Activated T-cell treated with anti-CD3 and anti-CD28 coated beads for 1 hour (primary cell): ENCODE measurements at regions not wholly inside any gene's neighbourhood (a gene's known extent, or its start where the extent isn't known, plus 50 kb on each side); places are given as distances from the start of the nearest gene placed in this dataset.

Experiments used
- DNase-seq: peaks from one replicate; pipeline ENCODE4 v3.0.0-alpha.2; 2020; ENCODE audit warnings: low read depth

DNA sequence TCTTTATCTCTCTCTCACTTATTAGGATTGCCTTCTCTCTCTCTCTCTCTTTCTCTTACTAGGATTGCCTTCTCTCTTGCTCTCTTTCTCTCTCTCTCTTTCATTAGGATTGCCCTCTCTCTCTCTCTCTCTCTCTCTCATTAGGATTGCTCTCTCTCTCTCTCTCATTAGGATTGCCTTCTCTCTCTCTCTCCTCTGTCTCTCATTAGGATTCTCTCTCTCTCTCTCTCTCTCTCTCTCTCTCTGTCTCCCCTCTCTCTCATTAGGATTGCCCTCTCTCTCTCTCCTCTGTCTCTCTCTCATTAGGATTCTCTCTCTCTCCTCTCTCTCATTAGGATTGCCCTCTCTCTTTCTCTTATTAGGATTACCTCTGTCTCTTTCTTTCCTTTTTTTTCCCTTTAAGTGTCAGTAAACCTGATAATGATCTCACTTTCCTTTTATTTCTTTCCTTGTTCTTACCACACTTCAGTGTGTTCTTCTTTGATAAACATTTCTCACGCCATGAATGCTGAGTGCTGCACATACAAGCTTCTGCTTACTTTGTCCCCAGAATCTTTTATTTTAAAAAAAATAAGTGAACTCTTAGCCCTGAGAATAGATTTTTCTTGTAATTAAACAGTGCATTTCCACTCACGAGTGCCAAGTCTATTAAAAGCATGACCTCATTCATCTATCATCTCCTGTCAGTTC is 243.4 kb upstream of the TBC1D5 start:
- DNase-seq = no peak

DNA sequence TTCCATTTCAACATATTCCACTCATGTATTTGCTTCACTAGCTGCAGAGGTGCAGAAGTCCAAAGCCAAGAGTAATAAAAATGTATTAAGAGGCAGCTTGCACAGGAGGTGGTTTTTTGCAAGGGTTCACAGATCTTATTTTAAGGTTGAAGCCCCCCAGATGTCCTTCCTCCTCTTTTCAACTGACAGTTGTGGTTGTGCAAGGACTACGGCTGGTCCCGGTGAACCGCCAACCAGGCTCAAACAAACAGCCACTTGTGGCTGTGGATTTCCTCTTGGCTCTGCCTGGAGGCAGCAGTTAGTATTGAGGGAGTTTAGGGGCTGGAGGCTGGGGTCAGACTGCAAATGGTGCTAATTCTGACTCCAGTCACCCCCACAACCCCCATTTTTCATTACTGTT is 240.7 kb upstream of the TBC1D5 start:
- no peak for DNase-seq

DNA sequence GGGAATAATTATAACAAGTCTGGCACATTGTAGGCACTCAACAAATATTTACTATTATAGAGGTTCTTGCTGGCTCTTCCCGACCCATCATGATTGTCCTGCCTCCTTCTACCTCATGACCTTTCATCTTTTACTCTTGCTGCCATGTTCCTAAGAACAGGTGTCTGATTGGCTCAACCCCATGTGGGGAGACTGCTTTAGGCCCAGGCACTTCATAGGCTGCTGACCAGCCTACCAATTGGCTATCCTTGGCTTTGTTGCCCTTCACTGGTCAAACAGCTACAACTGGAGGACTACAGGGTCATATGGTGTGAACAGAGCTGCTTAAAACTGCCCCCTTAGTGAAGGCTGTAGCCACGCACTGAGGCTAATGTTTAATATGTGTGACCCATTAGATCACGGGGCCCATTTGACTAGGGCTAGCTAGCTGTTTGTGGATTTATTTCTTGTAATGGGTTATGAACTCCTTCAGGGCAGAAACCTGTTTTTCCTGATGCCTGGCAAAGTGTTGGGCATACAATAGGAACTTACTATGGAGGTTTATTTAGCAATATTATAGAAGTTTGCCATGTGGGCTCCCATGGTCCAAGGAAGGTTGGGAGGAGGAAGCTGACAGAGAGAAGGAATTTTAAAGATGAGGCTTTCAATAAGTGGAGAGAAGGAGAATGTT is 239.9 kb upstream of the TBC1D5 start:
- no peak for DNase-seq

DNA sequence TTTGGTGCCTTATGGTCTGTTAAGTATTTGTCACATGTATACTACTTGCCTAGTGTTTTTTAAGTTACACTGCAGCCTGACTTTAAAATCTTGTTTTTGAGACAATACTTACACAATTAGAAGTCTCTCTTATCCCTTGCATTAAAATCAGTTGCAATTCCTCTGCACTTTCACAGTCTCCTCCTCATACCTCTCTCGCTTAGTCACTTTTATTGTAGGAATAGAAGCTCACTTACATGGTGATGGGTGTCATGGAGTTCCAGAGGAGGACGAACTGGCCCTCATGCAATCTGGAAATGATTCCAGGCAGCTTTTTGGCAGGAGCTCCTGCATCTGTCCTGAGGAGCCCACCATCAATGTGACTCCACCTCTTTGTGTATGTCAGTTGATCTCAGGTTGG is 238.4 kb upstream of the TBC1D5 start:
- DNase-seq = no peak

DNA sequence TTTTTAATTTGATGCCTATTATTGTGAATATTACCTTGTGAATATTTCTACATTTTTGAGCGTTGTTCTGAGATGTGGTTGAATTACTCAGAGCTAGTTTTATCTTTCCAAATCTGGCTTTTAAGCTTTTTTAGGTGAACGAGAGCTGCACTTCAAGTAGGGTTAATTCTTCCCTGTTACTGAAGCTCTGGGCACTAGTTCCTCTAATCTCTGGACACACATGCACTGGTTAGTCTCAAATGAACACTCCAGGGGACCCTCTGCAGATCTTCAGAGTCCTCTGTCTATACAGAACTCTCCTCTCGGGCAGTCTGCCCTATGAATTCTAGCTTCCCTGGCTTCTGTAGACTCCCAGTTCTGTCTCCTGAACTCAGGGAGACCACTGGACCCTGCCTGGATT is 237.5 kb upstream of the TBC1D5 start:
- DNase-seq = no peak

DNA sequence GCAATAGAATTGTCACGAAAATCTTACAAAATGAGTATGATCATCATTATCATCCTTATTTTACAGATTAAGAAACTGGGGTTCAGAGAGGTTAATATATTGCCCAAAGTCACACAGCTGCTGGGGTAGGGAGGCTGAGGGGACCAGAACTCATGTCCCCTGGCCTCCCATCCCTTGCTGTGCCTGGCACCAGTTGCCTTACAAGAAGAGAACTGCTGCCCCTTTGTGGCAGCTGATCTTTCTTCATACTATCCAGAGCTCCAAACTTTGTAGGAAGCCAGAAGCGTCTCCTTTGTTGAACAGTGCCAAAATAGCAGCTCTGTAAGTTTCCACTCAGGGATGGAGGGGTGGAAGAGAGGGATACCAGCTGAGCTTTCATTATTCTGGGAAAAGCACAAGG is 236.8 kb upstream of the TBC1D5 start:
- no peak for DNase-seq

DNA sequence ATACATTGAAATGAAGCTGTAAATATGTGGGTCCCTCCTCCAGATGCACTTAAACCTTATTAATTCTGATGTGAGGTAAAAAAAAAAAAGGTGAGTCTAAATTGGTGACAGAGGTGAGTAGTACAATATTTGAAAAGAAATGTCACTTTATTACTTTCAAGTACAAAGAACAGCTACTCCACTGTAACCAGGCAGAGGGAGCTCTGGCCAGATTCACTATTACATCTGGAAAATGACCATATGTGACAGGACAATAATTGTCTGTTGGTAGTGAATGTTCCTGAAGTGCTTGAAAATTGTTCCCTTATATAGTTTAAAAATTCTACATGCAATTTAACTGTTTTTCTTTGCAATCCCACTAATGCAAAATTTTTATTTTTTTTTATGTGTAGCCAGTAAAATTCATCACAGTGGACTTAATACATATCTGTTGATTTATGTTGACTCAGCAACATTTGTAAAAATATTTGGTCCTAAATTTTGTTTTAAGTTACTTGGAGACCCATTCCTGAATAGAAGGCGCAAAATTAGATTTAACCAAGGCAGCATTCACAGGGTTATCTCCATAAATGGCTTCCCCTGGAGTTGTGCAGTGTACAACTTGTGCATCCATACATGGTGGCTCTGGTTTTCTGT is 231.9 kb upstream of the TBC1D5 start:
- DNase-seq = no peak

DNA sequence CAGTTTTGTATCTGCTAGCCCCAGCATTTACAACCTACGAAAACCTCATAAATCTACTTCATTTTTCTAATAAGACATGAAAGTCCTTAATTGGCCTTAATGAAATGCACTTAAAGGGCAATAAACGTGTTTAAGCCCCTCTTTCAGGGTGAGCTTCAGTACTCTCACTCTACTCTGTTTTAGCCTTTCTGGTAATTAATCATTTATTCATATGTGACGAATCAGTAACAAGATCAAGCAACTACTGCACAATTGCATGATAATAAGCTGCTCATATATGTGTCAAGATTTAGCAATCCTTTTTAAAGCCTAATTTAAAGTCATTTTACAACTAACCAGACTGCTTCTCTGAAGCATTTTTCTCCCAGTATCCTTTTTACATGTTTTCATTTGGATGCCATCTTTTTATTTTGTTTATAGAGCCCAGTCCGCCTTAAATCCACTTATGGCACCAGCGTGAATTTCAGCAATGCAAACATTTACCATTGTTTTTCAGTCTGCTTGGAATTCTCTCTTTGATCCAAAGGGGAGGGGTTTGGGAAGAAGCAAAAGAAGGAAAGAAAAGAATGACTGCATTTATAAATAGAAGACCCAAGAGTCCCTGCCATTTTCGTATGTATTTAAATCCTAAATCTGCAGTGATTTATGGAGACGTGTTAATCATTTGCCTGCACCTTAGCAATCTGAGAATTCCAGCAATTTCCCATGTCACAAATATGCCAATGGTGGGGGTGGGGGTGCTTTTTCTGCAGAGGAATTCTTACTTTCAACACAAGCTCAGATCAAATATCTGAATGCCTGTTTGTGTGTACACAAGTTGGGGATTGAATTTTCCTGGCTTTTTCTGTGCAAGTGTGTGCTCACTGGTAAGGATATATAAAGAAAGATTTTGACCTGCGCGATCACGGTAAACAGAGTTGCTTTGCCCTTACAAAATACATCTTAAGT is 230.8 kb upstream of the TBC1D5 start:
- DNase-seq = no peak

DNA sequence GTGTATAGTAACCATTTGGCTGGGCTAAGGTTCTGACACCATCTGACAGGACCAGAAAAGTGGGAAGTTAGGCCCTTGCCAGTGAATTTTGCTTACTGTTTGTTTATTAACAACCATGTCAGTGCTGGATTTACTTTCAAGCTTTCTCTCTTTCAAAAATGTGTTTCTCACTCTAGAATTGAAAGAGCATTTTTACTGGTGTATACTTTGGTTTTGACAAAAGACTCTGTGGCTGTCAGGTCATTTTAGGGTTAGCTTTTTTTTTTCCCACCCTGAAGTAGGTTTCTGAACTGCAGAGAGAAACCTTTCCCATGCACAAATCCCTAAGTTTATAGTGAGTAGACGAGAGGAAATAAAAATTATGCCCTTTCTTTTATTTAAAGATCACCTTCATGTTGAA is 230.0 kb upstream of the TBC1D5 start:
- DNase-seq = no peak

DNA sequence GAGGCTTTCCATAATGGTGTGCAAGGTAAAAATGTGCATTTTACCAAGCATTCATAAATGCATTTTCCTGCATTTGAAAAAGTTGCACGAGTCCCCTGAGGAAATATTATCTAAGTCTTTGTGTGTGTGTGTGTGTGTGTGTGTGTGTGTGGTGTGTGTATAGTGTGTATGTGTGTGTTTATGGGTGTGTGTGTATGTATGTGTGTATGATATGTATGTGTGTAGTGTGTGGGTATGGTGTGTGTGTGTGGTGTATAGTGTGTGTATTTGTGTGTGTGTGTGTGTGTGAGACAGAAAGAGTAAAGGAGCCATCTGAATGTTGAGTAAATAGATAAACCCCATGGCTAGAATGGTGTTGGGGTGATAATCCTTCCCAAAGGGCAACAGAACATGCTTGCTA is 229.6 kb upstream of the TBC1D5 start:
- DNase-seq = no peak

DNA sequence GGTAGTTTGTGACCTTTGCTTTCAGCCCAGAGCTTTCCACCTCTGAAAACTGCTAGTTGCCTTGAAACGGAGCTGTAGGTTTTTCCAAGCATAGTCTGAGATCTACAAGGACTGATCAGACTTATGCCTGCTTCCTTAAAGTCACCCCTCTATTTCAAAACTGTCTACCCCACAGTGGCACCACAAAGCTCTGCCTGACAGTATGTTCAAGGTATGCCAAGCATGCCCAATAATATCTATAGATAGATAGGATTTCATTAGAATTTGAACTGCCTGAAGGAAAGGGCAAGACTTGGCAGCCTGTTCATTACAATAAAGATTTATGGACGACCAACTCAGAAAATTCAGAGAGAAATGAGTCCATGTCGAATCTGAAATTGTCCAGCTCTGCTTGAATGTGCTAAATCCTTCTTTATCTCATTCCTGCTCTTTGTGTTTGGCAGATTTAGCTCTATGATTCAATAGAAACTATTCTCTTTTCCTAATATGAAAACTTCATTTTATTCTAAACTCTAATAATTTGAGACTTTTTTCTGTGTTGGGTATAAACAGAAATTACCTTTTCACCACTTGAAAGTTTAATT is 227.6 kb upstream of the TBC1D5 start:
- no peak for DNase-seq

DNA sequence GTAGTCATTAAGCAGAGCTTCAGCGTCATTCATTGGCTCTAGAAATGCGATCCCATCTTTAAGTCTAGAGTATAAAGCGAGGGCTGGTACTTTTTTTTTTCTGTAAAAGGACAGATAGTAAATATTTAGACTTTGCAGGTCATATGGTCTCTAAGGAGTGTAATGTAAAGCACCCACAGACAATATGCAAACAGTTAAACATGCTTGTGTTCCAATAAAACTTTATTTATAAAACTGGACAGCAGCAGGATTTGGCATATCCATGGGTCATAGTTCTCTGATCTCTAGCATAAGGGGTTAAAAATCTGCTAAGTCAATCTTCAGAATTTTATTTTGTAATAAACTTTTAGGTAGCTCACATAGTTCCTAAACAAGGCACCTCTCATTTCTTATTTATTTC is 226.8 kb upstream of the TBC1D5 start:
- DNase-seq = no peak

DNA sequence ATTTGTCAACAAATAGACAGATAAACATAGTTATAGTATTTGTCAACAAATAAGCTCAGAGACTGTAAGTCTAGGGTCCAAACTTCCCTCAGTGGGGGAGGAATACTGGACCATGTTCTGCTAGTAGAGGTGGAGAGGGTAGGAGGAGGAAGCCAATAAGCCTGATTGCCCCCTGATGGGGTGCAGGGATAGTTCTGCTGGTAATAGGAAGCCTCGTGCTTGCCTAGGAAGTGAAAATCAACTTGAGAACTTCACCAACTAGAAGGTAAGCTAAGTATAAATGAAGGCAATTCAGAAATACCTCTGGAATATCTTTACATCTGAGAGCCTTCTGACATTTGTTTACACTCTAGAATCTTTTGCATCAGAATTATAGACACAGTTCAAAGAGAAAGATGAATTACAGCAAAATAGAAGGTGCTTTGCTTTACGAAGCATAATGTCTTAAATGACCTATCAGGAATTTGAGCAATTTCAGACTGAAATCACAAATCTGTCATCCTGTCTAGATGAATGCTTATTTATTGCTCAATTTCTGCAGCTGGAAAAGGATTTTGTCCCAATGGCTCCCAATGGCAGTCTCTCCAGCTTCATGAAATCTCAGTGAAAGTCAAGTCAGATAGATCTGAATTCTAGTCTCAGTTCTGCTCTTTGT is 225.6 kb upstream of the TBC1D5 start:
- no peak for DNase-seq

DNA sequence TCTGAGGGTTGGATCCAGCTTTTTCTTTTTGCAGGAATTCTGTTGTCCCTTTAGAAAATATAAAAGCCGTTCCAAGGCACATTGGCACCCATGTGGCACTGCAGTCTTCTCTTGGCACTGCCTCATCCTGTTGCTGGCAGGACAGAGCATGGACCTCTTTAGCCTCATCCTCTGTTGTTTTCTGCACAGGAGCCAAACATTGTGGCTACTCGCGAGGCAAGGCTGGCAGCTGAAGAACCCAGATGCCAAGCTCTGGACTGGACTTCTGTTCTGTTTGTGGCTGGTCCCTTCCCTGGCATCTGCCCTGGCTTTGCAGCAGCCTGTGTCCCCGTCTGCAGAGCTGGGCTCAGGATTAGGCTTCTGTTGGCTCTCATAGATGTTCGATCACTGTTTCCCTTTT is 224.7 kb upstream of the TBC1D5 start:
- DNase-seq = no peak

DNA sequence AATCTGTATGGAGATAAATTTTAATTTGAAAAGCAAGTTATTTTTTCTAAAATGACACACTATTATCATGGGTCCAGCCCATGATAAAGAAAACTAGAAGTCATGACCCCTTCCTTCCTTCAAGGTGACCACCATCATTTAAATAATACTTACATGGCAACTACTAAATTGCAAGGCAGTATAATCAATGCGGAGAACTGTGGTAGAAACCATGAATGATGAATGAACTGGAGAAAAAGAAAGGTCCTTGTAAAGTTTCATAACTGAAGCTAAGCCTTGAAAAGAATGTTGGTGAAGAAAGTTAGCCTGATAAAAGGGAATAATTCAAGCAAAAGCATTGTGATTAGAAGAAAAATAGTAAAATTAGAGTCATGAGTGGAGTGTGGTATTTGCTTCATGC is 222.9 kb upstream of the TBC1D5 start:
- no peak for DNase-seq

DNA sequence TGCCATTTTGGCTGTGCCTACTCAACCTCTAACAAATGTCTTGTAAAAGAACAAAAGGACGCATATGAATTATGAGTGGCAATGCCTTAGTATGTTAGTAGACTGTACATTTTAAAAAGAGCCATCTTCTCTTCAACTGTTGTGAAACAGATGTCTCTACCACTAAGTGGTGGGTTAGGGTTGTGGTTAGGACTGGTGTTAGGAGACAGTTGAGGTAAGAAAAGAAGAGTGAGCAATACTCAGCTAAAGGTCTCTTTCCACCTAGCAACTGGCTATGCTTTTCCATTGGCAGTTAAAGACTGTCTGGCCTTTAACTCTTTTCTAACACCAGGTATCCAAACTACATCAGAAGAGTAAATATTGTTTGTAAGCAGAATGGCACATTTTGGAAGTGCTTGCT is 221.7 kb upstream of the TBC1D5 start:
- no peak for DNase-seq

DNA sequence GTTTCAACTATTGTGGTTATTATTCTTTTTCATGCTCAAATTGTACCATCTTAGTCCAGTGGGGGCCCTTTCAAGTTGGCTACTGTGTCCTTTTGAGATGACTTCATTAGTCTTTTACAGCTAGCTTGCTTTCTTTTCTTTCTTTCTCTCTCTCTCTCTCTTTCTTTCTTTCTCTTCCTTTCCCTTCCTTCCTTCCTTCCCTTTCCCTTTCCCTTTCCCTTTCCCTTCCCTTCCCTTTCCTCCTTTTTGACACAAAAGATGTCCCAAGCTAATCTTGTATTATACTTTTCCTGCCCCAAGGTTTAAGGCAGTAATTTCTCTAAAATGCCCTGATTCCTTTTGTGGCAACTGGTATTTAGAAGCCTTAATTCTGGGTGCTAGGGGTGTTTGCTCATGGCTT is 213.0 kb upstream of the TBC1D5 start:
- no peak for DNase-seq

DNA sequence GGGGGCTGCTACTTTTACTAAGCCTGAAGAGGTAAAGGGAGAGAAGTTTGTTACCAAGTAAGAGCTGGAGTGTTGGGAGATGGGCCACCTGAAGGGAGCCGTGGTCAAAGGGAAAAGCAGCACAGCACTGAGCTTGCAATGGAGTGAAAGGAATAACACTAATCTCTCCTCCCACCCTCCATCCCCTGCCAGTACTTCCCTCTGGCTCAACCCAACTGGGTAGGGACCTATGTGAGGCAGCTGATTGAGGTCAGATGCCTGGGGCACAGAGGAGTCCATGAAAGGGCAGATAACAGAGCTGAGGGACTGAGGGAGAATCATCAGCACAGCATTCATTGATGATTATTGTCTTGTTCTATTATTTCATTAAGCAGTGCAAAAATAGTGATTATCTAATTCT is 212.4 kb upstream of the TBC1D5 start:
- no peak for DNase-seq

DNA sequence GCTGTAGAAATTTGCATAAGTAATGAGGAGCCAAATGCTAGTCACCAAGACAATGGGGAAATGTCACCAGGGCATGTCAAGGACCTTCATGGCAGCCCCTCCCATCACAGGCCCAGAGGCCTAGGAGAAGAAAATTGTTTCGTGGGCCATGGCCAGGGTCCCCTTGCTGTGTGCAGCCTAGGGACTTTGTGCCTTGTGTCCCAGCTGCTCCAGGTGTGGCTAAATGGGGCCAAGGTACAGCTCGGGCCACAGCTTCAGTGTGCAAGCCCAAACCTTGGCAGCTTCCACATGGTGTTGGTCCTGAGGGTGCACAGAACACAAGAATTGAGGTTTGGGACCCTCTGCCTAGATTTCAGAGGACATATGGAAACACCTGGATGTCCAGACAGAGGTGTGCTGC is 208.8 kb upstream of the TBC1D5 start:
- DNase-seq = no peak

DNA sequence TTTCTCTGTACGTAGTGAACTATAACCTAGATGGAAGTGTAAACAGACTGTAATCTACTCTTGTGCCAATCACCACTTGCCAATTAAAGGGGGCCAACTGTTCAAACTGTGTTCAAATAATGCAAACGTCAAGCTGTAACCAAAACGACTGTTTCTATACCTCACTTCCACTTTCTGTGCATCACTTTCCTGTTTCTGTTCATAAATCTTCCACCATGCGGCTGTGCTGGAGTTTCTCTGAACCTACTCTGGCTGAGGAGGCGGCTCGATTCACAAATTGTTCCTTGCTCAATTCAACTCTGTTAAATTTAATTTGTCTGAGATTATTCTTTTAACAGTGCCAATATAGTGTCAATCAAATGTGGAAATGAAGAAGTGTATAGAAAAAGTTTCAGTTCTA is 206.7 kb upstream of the TBC1D5 start:
- no peak for DNase-seq

DNA sequence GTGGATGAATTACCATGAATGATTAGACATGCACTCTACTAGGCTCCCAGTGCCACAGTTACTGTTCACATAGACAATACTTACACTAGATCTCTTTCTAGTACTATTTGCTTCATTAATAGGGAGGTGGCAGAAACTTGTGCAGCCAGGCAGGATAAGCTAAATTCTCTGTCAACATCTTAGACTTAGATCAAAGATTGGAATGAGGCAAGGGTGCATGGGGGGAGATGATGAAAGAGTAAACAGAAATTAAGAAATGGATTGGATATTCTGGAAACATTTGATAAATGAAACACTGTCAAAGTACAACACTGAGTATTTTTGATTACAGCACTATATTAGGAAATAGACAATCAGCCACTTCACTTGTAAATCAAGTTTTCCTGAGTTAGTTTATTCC is 205.4 kb upstream of the TBC1D5 start:
- no peak for DNase-seq

DNA sequence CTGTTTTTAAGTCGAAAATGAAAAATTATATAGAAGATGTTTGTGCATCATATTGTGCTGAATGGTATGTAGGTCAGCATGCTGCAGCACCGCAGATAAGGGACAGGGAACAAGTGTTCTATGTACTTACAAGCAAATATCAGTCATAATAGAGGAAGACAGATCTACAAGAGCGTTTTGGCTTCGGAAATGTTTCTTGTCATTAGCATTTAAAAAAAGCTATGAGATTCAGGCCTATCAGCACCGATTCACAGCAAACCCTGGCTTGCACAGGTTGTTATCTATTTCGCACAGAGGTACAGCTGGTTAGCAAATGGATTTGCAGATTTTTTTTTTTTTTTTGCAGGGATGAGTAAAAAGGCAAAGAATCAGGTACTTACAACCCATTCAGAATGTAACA is 204.2 kb upstream of the TBC1D5 start:
- DNase-seq = no peak
